H1 (cell line): ENCODE measurements at regions not wholly inside any gene's neighbourhood (a gene's known extent, or its start where the extent isn't known, plus 50 kb on each side); places are given as distances from the start of the nearest gene placed in this dataset.

ENCODE experiments used
- CTCF ChIA-PET: fragments of 300-600 bp; sonication (Branson Sonifier 250); formaldehyde crosslinking; loops from one replicate; lab custom pipeline; 2021; ENCODE audit not compliant: partially characterized antibody; lab: Charles Lee
- POLR2A ChIA-PET: fragments of 300-600 bp; sonication (Branson Sonifier 250); formaldehyde crosslinking; loops from one replicate; lab custom pipeline; 2021; ENCODE audit warnings: inconsistent platforms; ENCODE audit not compliant: partially characterized antibody; lab: Charles Lee
- DNase-seq, 2 experiments: peaks; one replicate each; pipeline versions ENCODE4 v3.0.0 to v3.0.0-alpha.2; 2010 to 2022; ENCODE audit warnings: low spot score in 2 of 2, low read depth in 1 of 2, mixed read lengths in 1 of 2
- FAIRE-seq: peaks from 2 replicates; lab custom pipeline; 2011; peaks lifted over from hg19 to GRCh38; lab: Jason Lieb, UNC
- H2AFZ ChIP-seq: 2 replicates; pipeline ENCODE4 v1.8.1; 2012; ENCODE audit warnings: low read length, inconsistent platforms
- H2AK5ac ChIP-seq: 2 replicates; pipeline ENCODE4 v1.6.1; 2013; ENCODE audit warnings: low read depth, low read length
- H2BK120ac ChIP-seq: replicated peaks from 2 replicates; pipeline ENCODE3; 2013; ENCODE audit warnings: low read depth, low read length, inconsistent platforms
- H2BK12ac ChIP-seq: 2 replicates; pipeline ENCODE4 v1.6.1; 2013; ENCODE audit warnings: low read depth, low read length
- H2BK15ac ChIP-seq: 2 replicates; pipeline ENCODE4 v1.6.1; 2013; ENCODE audit warnings: low read length
- H2BK20ac ChIP-seq: 2 replicates; pipeline ENCODE4 v1.6.1; 2013; ENCODE audit warnings: low read length
- H2BK5ac ChIP-seq: 2 replicates; pipeline ENCODE4 v1.6.1; 2013; ENCODE audit warnings: low read depth, low read length
- H3K14ac ChIP-seq: 2 replicates; pipeline ENCODE4 v1.6.1; 2013; ENCODE audit warnings: inconsistent platforms; ENCODE audit not compliant: insufficient read length
- H3K18ac ChIP-seq: 2 replicates; pipeline ENCODE4 v1.6.1; 2013; ENCODE audit warnings: low read length; ENCODE audit errors: extremely low read depth
- H3K23ac ChIP-seq: 2 replicates; pipeline ENCODE4 v1.6.1; 2013; ENCODE audit warnings: inconsistent platforms; ENCODE audit not compliant: insufficient read length
- H3K23me2 ChIP-seq: 2 replicates; pipeline ENCODE4 v1.6.1; 2013; ENCODE audit warnings: low read depth, low read length
- H3K27ac ChIP-seq: 2 replicates; pipeline ENCODE4 v1.6.1; 2011; ENCODE audit warnings: low read depth, low read length, inconsistent platforms
- H3K27me3 ChIP-seq, 4 experiments: replicated peaks in 1 of 4; 1 replicate in 1 of 4; 2 replicates in 3 of 4; pipeline versions ENCODE4 v1.6.1 to v1.8.1; 2011 to 2013; ENCODE audit warnings: low read length in 3 of 4, mild to moderate bottlenecking in 3 of 4, inconsistent platforms in 2 of 4, mixed read lengths in 2 of 4, moderate library complexity in 1 of 4; ENCODE audit not compliant: control insufficient read depth in 3 of 4, insufficient read depth in 3 of 4; ENCODE audit errors: extremely low read depth in 1 of 4
- H3K36me3 ChIP-seq, 4 experiments: 2 replicates each; pipeline versions ENCODE4 v1.6.1 to v1.8.1; 2011 to 2013; ENCODE audit warnings: mild to moderate bottlenecking in 4 of 4, low read length in 3 of 4, moderate library complexity in 2 of 4, control low read depth in 1 of 4, inconsistent platforms in 1 of 4; ENCODE audit not compliant: insufficient read depth in 4 of 4, control insufficient read depth in 2 of 4
- H3K4ac ChIP-seq: replicated peaks from 2 replicates; pipeline ENCODE3; 2013; ENCODE audit warnings: low read length, low read depth, mixed read lengths, inconsistent platforms; ENCODE audit not compliant: insufficient read length
- H3K4me1 ChIP-seq, 4 experiments: replicated peaks in 1 of 4; 1 replicate in 1 of 4; 2 replicates in 3 of 4; pipeline versions ENCODE4 v1.6.1 to v1.8.1; 2011 to 2013; ENCODE audit warnings: low read length in 3 of 4, inconsistent platforms in 2 of 4, mixed read lengths in 1 of 4; ENCODE audit not compliant: insufficient read depth in 4 of 4, control insufficient read depth in 3 of 4
- H3K4me2 ChIP-seq, 2 experiments: 2 replicates each; pipeline versions ENCODE4 v1.6.1 to v1.8.1; 2011 to 2013; ENCODE audit warnings: low read depth in 2 of 2, low read length in 2 of 2, control low read depth in 1 of 2, inconsistent platforms in 1 of 2, mild to moderate bottlenecking in 1 of 2; ENCODE audit not compliant: insufficient read depth in 1 of 2
- H3K4me3 ChIP-seq, 4 experiments: fragments of 200-600, 300-600 bp in 1 of 4; sonication (generic), shearing (Covaris generic), sonication (Bioruptor Twin) in 1 of 4; 2 replicates each; pipeline versions ENCODE4 v1.5.1 to v1.8.1; 2011 to 2016; ENCODE audit warnings: low read length in 4 of 4, low read depth in 3 of 4, control low read depth in 2 of 4, inconsistent platforms in 2 of 4, mild to moderate bottlenecking in 2 of 4, mixed read lengths in 1 of 4, moderate library complexity in 1 of 4; ENCODE audit not compliant: insufficient read depth in 2 of 4; ENCODE audit errors: extremely low read depth in 1 of 4
- H3K56ac ChIP-seq: replicated peaks from 2 replicates; pipeline ENCODE3; 2013; ENCODE audit warnings: low read depth, mild to moderate bottlenecking, mixed read lengths, low read length, inconsistent platforms; ENCODE audit not compliant: insufficient read length
- H3K79me1 ChIP-seq: 2 replicates; pipeline ENCODE4 v1.6.1; 2013; ENCODE audit warnings: low read depth, low read length, control low read depth
- H3K79me2 ChIP-seq, 2 experiments: 2 replicates each; pipeline versions ENCODE4 v1.6.1 to v1.8.1; 2012 to 2013; ENCODE audit warnings: low read length in 2 of 2, mild to moderate bottlenecking in 2 of 2, inconsistent platforms in 1 of 2; ENCODE audit not compliant: insufficient read depth in 2 of 2, control insufficient read depth in 1 of 2
- H3K9ac ChIP-seq, 4 experiments: replicated peaks in 1 of 4; 1 replicate in 1 of 4; 2 replicates in 3 of 4; pipeline versions ENCODE4 v1.6.1 to v1.8.1; 2011 to 2013; ENCODE audit warnings: low read depth in 3 of 4, low read length in 3 of 4, control low read depth in 2 of 4, mild to moderate bottlenecking in 2 of 4, moderate library complexity in 2 of 4, inconsistent platforms in 1 of 4; ENCODE audit errors: extremely low read depth in 1 of 4
- H3K9me3 ChIP-seq, 2 experiments: 2 replicates each; pipeline versions ENCODE4 v1.6.1 to v1.8.1; 2012 to 2013; ENCODE audit warnings: mild to moderate bottlenecking in 2 of 2, moderate library complexity in 2 of 2, control low read depth in 1 of 2, inconsistent platforms in 1 of 2, low read depth in 1 of 2, low read length in 1 of 2, mixed read lengths in 1 of 2; ENCODE audit not compliant: insufficient read depth in 2 of 2
- H4K20me1 ChIP-seq, 2 experiments: replicated peaks in 1 of 2; 2 replicates each; pipeline versions ENCODE3 to v1.8.1; 2011 to 2013; ENCODE audit warnings: inconsistent platforms in 2 of 2, low read length in 2 of 2, mild to moderate bottlenecking in 1 of 2; ENCODE audit not compliant: insufficient read depth in 2 of 2, control insufficient read depth in 1 of 2
- H4K5ac ChIP-seq: 2 replicates; pipeline ENCODE4 v1.6.1; 2013; ENCODE audit warnings: low read length, low read depth, mixed read lengths, inconsistent platforms; ENCODE audit not compliant: insufficient read length
- H4K8ac ChIP-seq: 2 replicates; pipeline ENCODE4 v1.8.0; 2013; ENCODE audit warnings: mild to moderate bottlenecking, moderate library complexity, low read length, inconsistent platforms; ENCODE audit not compliant: insufficient read depth; ENCODE audit errors: extremely low read depth
- H4K91ac ChIP-seq: replicated peaks from 2 replicates; pipeline ENCODE3; 2013; ENCODE audit warnings: low read length, mixed read lengths, inconsistent platforms; ENCODE audit not compliant: insufficient read length
- CBX5 ChIP-seq: fragments of 300-800, 300-1000 bp; sonication (generic); IDR thresholded peaks from 2 replicates; pipeline ENCODE4 v1.7.1; 2016; ENCODE audit warnings: antibody characterized with exemption, low read length, low read depth
- CHD2 ChIP-seq: IDR thresholded peaks from 2 replicates; pipeline ENCODE4 v1.6.1; 2012; ENCODE audit warnings: low read length, improper control_type of control experiment
- EZH2 ChIP-seq: fragments of 200-600 bp; sonication (generic); IDR thresholded peaks from 2 replicates; pipeline ENCODE4 v1.7.1; 2012; ENCODE audit warnings: low read depth, mild to moderate bottlenecking, moderate library complexity, low read length, inconsistent platforms; ENCODE audit not compliant: severe bottlenecking
- JUN ChIP-seq: IDR thresholded peaks from 2 replicates; pipeline ENCODE4 v1.6.1; 2011; ENCODE audit warnings: low read depth, mild to moderate bottlenecking, improper control_type of control experiment, low read length
- KDM1A ChIP-seq: fragments of 200-600, 300-600 bp; sonication (generic); IDR thresholded peaks from 2 replicates; pipeline ENCODE4 v1.7.1; 2016; ENCODE audit warnings: mild to moderate bottlenecking, low read length, borderline replicate concordance
- KDM5A ChIP-seq: fragments of 200-600 bp; IDR thresholded peaks from 2 replicates; pipeline ENCODE4 v1.7.1; 2012; ENCODE audit warnings: mild to moderate bottlenecking, low read length, inconsistent platforms, mixed read lengths
- PHF8 ChIP-seq: fragments of 200-600 bp; sonication (generic); conservative IDR thresholded peaks from 2 replicates; pipeline ENCODE4 v1.7.1; 2012; ENCODE audit warnings: low read depth, mild to moderate bottlenecking, inconsistent platforms, low read length, moderate library complexity
- POLR2A ChIP-seq, 2 experiments: IDR thresholded peaks; 1 replicate in 1 of 2; 2 replicates in 1 of 2; pipeline ENCODE4 v1.6.1; 2011; ENCODE audit warnings: low read depth in 2 of 2, low read length in 2 of 2, mild to moderate bottlenecking in 2 of 2; ENCODE audit errors: control extremely low read depth in 1 of 2
- RNF2 ChIP-seq: fragments of 200-900, 300-1000 bp; sonication (generic); IDR thresholded peaks from 2 replicates; pipeline ENCODE4 v1.7.1; 2016; ENCODE audit warnings: borderline replicate concordance, low read depth, mild to moderate bottlenecking, antibody characterized with exemption, low read length; ENCODE audit not compliant: poor library complexity, severe bottlenecking; ENCODE audit errors: missing control alignments
- TAF1 ChIP-seq: IDR thresholded peaks from 2 replicates; pipeline ENCODE4 v1.6.1; 2011; ENCODE audit warnings: mild to moderate bottlenecking, low read depth, low read length
- TCF12 ChIP-seq: IDR thresholded peaks from 2 replicates; pipeline ENCODE4 v1.6.1; 2011; ENCODE audit warnings: low read depth, mild to moderate bottlenecking, low read length
- WGBS, 2 experiments: shearing (Covaris generic) in 1 of 2; methylation state at CpG; one replicate each; pipeline versions ENCODE4 v1.1.6 to v1.1.7; 2013 to 2015; ENCODE audit warnings: low lambda C conversion rate in 2 of 2, mixed read lengths in 2 of 2, inconsistent platforms in 1 of 2, low coverage in 1 of 2, missing lambda C conversion rate in 1 of 2; ENCODE audit not compliant: insufficient replicate concordance in 2 of 2, insufficient coverage in 1 of 2, insufficient read length in 1 of 2; ENCODE audit errors: extremely low coverage in 1 of 2, missing lambda C conversion rate in 1 of 2; 5-methylcytosine and 5-hydroxymethylcytosine counted together
- TF ChIP-seq, protein P1 (sequence below), 3 experiments: IDR thresholded peaks; 1 replicate in 2 of 3; 2 replicates in 1 of 3; pipeline versions ENCODE4 v1.5.1 to v1.6.1; 2011; ENCODE audit warnings: low read length in 3 of 3, mild to moderate bottlenecking in 3 of 3, inconsistent platforms in 2 of 3, low read depth in 1 of 3, moderate library complexity in 1 of 3; ENCODE audit not compliant: insufficient read depth in 1 of 3; ENCODE audit errors: control extremely low read depth in 1 of 3

GRCh38 chr15:53447053-53447574 lies 312.3 kb downstream of the WDR72 start:
- Histone ChIP-seq H4K91ac (no peak overlapping the region), H2BK15ac (no peak overlapping the region), H2BK120ac (no peak overlapping the region), H3K79me2 (no peaks in the 10 kb centered on the region), H3K23me2 (no peaks in the 10 kb centered on the region), H3K4me1 (peaks cover 2 to 10% (median 6%) of the 10 kb centered on the region in 4 experiments; a peak in 5 of 7 replicates), H3K27me3 (no peaks in the 10 kb centered on the region), H2AK5ac (no peak overlapping the region), H2AFZ (peak overlapping the region; percentile 36; the same call in 1 of the 2 replicates), H4K20me1 (no peaks in the 10 kb centered on the region), H2BK5ac (no peak overlapping the region), H3K23ac (no peak overlapping the region), H3K4me3 (no peak overlapping the region), H2BK20ac (no peak overlapping the region), H3K14ac (no peak overlapping the region), H3K56ac (no peak overlapping the region), H3K4me2 (no peak overlapping the region), H4K8ac (no peak overlapping the region), H3K9ac (peak overlapping the region in 1 of 4 experiments; percentile 34; a peak in 1 of 7 replicates), H3K36me3 (no peaks in the 10 kb centered on the region), H3K79me1 (no peaks in the 10 kb centered on the region), H3K18ac (no peak overlapping the region), H4K5ac (no peak overlapping the region), H3K9me3 (no peaks in the 10 kb centered on the region), H2BK12ac (no peak overlapping the region), H3K4ac (no peak overlapping the region), H3K27ac (no peak overlapping the region)
- 80% methylated on average over 2 of the region's 2 CpGs; no CpG with 5 or more reads in 1 of the 2 experiments for WGBS, 2 experiments
- ChIA-PET CTCF (no interaction called here), POLR2A (interaction anchor here (0.7 kb wide), 1 partner anchor 41 kb away, joined by 7 read pairs; no protein-coding TSS in a partner anchor)
- DNase-seq (no peak), FAIRE-seq (no peak)
- TF ChIP-seq, protein P1, sequence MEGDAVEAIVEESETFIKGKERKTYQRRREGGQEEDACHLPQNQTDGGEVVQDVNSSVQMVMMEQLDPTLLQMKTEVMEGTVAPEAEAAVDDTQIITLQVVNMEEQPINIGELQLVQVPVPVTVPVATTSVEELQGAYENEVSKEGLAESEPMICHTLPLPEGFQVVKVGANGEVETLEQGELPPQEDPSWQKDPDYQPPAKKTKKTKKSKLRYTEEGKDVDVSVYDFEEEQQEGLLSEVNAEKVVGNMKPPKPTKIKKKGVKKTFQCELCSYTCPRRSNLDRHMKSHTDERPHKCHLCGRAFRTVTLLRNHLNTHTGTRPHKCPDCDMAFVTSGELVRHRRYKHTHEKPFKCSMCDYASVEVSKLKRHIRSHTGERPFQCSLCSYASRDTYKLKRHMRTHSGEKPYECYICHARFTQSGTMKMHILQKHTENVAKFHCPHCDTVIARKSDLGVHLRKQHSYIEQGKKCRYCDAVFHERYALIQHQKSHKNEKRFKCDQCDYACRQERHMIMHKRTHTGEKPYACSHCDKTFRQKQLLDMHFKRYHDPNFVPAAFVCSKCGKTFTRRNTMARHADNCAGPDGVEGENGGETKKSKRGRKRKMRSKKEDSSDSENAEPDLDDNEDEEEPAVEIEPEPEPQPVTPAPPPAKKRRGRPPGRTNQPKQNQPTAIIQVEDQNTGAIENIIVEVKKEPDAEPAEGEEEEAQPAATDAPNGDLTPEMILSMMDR (IDR thresholded peaks at IDR 0.05; ENCODE audit: control extremely low read depth in 1 of 3, insufficient read depth in 1 of 3, low read depth in 1 of 3, low read length in 3 of 3), result no peak
- no peak for TF ChIP-seq EZH2
- no peak for TF ChIP-seq PHF8
- no peak for TF ChIP-seq CHD2
- no peak for TF ChIP-seq CBX5
- TF ChIP-seq RNF2, result no peak
- TF ChIP-seq KDM5A, result no peak
- no peak for TF ChIP-seq JUN
- TF ChIP-seq TCF12, result no peak
- no peak for TF ChIP-seq KDM1A
- no peak for TF ChIP-seq POLR2A (IDR thresholded peaks at IDR 0.05; ENCODE audit: control extremely low read depth in 1 of 2, low read depth in 2 of 2, low read length in 2 of 2)
- TF ChIP-seq TAF1, result no peak
